Neutrophil (primary cell): ENCODE measurements at regions not wholly inside any gene's neighbourhood (a gene's known extent, or its start where the extent isn't known, plus 50 kb on each side); places are given as distances from the start of the nearest gene placed in this dataset.

Experiments used
- H3K27ac ChIP-seq: fragments of 200-600 bp; sonication (generic); 2 replicates; pipeline ENCODE4 v1.5.1; 2016; ENCODE audit warnings: mild to moderate bottlenecking, moderate library complexity
- H3K27me3 ChIP-seq: fragments of 200-600 bp; sonication (generic); 2 replicates; pipeline ENCODE4 v1.6.0; 2016; ENCODE audit warnings: mild to moderate bottlenecking
- H3K36me3 ChIP-seq: fragments of 200-600 bp; sonication (generic); 2 replicates; pipeline ENCODE4 v1.5.1; 2017
- H3K4me1 ChIP-seq, 2 experiments: fragments of 200-600 bp in 1 of 2; sonication (generic) in 1 of 2; 1 replicate in 1 of 2; 2 replicates in 1 of 2; pipeline versions ENCODE4 v1.5.1 to v1.6.1; 2013 to 2016; ENCODE audit warnings: low read depth in 1 of 2, low read length in 1 of 2, mild to moderate bottlenecking in 1 of 2, moderate library complexity in 1 of 2; ENCODE audit not compliant: control insufficient read depth in 1 of 2, insufficient read depth in 1 of 2
- H3K4me3 ChIP-seq, 2 experiments: fragments of 200-600 bp in 1 of 2; sonication (generic) in 1 of 2; 1 replicate in 1 of 2; 2 replicates in 1 of 2; pipeline ENCODE4 v1.5.1; 2013 to 2016; ENCODE audit warnings: low read depth in 1 of 2, low read length in 1 of 2, mild to moderate bottlenecking in 1 of 2, moderate library complexity in 1 of 2
- H3K9me3 ChIP-seq: fragments of 200-600 bp; sonication (generic); 2 replicates; pipeline ENCODE4 v1.5.1; 2016
- CTCF ChIP-seq: fragments of 200-600 bp; sonication (generic); IDR thresholded peaks from 2 replicates; pipeline ENCODE4 v1.5.1; 2016; ENCODE audit warnings: antibody characterized with exemption

- no peak for TF ChIP-seq CTCF
- H3K4me1 ChIP-seq = no peaks in the 10 kb centered on the region
- peaks cover 43% of the 10 kb centered on the region for H3K27me3 ChIP-seq
- H3K27ac ChIP-seq = no peak overlapping the region
- no peak overlapping the region for H3K4me3 ChIP-seq
- no peaks in the 10 kb centered on the region for H3K9me3 ChIP-seq
- no peaks in the 10 kb centered on the region for H3K36me3 ChIP-seq
Observed at GRCh38 chr4:8705161-8706145, 112.9 kb downstream of the CPZ start.

- H3K4me3 ChIP-seq = no peak overlapping the region
- no peaks in the 10 kb centered on the region for H3K4me1 ChIP-seq
- TF ChIP-seq CTCF = no peak
- peaks cover 39% of the 10 kb centered on the region for H3K27me3 ChIP-seq
- H3K27ac ChIP-seq = no peak overlapping the region
- H3K9me3 ChIP-seq = no peaks in the 10 kb centered on the region
- H3K36me3 ChIP-seq = no peaks in the 10 kb centered on the region
Observed at GRCh38 chr4:8704632-8705031, 112.1 kb downstream of the CPZ start.

- TF ChIP-seq CTCF = no peak
- Histone ChIP-seq H3K9me3 (no peaks in the 10 kb centered on the region), H3K4me1 (no peaks in the 10 kb centered on the region), H3K4me3 (no peak overlapping the region), H3K27ac (no peak overlapping the region), H3K36me3 (no peaks in the 10 kb centered on the region), H3K27me3 (peaks cover 34% of the 10 kb centered on the region)
Observed at GRCh38 chr4:8703857-8704495, 111.4 kb downstream of the CPZ start.

- no peaks in the 10 kb centered on the region for H3K9me3 ChIP-seq
- H3K36me3 ChIP-seq = no peaks in the 10 kb centered on the region
- no peak overlapping the region for H3K4me3 ChIP-seq
- no peaks in the 10 kb centered on the region for H3K4me1 ChIP-seq
- TF ChIP-seq CTCF = no peak
- H3K27me3 ChIP-seq = peaks cover 34% of the 10 kb centered on the region
- no peak overlapping the region for H3K27ac ChIP-seq
Observed at GRCh38 chr4:8703401-8703696, 110.8 kb downstream of the CPZ start.

- no peak overlapping the region for H3K27ac ChIP-seq
- H3K27me3 ChIP-seq = peaks cover 34% of the 10 kb centered on the region
- no peaks in the 10 kb centered on the region for H3K4me1 ChIP-seq
- TF ChIP-seq CTCF = no peak
- no peak overlapping the region for H3K4me3 ChIP-seq
- no peaks in the 10 kb centered on the region for H3K36me3 ChIP-seq
- no peaks in the 10 kb centered on the region for H3K9me3 ChIP-seq
Observed at GRCh38 chr4:8702516-8703400, 110.2 kb downstream of the CPZ start.
